Breast epithelium (tissue), 4 donors: ENCODE measurements at regions not wholly inside any gene's neighbourhood (a gene's known extent, or its start where the extent isn't known, plus 50 kb on each side); places are given as distances from the start of the nearest gene placed in this dataset.
A peak's percentile ranks its signal among the peaks of the same experiment; 100 is the strongest.

Experiments
- DNase-seq, 2 donors: peaks; one replicate each; pipeline ENCODE4 v3.0.0-alpha.2; 2019; ENCODE audit warnings: low spot score in 2 of 2
- H3K27ac ChIP-seq, 2 donors: fragments of 200-600 bp; sonication (generic) in 1 of 2; one replicate each; pipeline ENCODE4 v1.5.1; 2016 to 2019; ENCODE audit warnings: mild to moderate bottlenecking in 1 of 2
- H3K27me3 ChIP-seq, 2 donors: fragments of 200-600 bp; sonication (generic) in 1 of 2; one replicate each; pipeline versions ENCODE4 v1.5.1 to v1.6.0; 2017 to 2019; ENCODE audit warnings: control low read depth in 1 of 2, mild to moderate bottlenecking in 1 of 2
- H3K36me3 ChIP-seq: fragments of 200-600 bp; one replicate; pipeline ENCODE4 v1.5.1; 2019
- H3K4me1 ChIP-seq, 2 donors: fragments of 200-600 bp; sonication (generic); one replicate each; pipeline ENCODE4 v1.5.1; 2016 to 2019; ENCODE audit warnings: control low read depth in 1 of 2
- H3K4me3 ChIP-seq, 3 donors: fragments of 200-600 bp; sonication (generic); 1 replicate in 2 of 3; 2 replicates in 1 of 3; pipeline ENCODE4 v1.5.1; 2016 to 2019; ENCODE audit warnings: mild to moderate bottlenecking in 3 of 3, moderate library complexity in 2 of 3
- H3K9me3 ChIP-seq, 2 donors: fragments of 200-600 bp; sonication (generic) in 1 of 2; one replicate each; pipeline ENCODE4 v1.5.1; 2016 to 2019; ENCODE audit warnings: control low read depth in 1 of 2
- CTCF ChIP-seq, 3 donors: fragments of 450-650 bp; IDR thresholded peaks; one replicate each; pipeline ENCODE4 v1.5.1; 2016 to 2017; ENCODE audit warnings: antibody characterized with exemption in 3 of 3, mild to moderate bottlenecking in 3 of 3, moderate library complexity in 3 of 3
- POLR2A ChIP-seq: fragments of 450-650 bp; IDR thresholded peaks from one replicate; pipeline ENCODE4 v1.6.1; 2016; ENCODE audit warnings: antibody characterized with exemption, mild to moderate bottlenecking, moderate library complexity
- POLR2AphosphoS5 ChIP-seq, 3 donors: sonication (generic); formaldehyde crosslinking; IDR thresholded peaks; one replicate each; pipeline ENCODE4 v1.6.1; 2017; ENCODE audit warnings: antibody characterized with exemption in 3 of 3
- intact Hi-C: fragments of 100-400 bp; cut with DNase I; formaldehyde crosslinking; loops from one replicate; pipeline ENCODE4 v1.15.1; 2023; ENCODE audit warnings: low total_unique reads

- Histone ChIP-seq H3K4me1 (peaks cover 0 to 5% of the 10 kb centered on the region in 2 donors), H3K4me3 (no peak overlapping the region), H3K27ac (peak overlapping the region in 1 of 2 donors; percentile 25), H3K27me3 (no peaks in the 10 kb centered on the region), H3K36me3 (no peaks in the 10 kb centered on the region), H3K9me3 (no peaks in the 10 kb centered on the region)
- intact Hi-C loops: no loop called here
- DNase-seq: no peak
- no peak for TF ChIP-seq POLR2AphosphoS5 (IDR thresholded peaks at IDR 0.05)
- TF ChIP-seq CTCF (IDR thresholded peaks at IDR 0.05): no peak
- TF ChIP-seq POLR2A: no peak
These were observed 72.8 kb downstream of the RPUSD4 start for GRCh38 chr11:126138636-126139035.

GRCh38 chr11:126137136-126137535, 74.3 kb downstream of the RPUSD4 start:
- Histone ChIP-seq H3K4me3 (no peak overlapping the region), H3K36me3 (no peaks in the 10 kb centered on the region), H3K9me3 (no peaks in the 10 kb centered on the region), H3K4me1 (peaks cover 0 to 5% of the 10 kb centered on the region in 2 donors), H3K27ac (peak overlapping the region; percentile 42 to 71), H3K27me3 (no peaks in the 10 kb centered on the region)
- DNase-seq: no peak
- intact Hi-C loops: no loop called here
- TF ChIP-seq CTCF (IDR thresholded peaks at IDR 0.05) (no peak), POLR2AphosphoS5 (IDR thresholded peaks at IDR 0.05) (no peak), POLR2A (no peak)

GRCh38 chr11:126136507-126136906, 73.8 kb upstream of the CDON start:
- H3K27me3 ChIP-seq: no peaks in the 10 kb centered on the region
- H3K4me1 ChIP-seq: peaks cover 0 to 5% of the 10 kb centered on the region in 2 donors
- H3K27ac ChIP-seq: peak overlapping the region; percentile 57 to 76
- H3K4me3 ChIP-seq: no peak overlapping the region
- H3K9me3 ChIP-seq: no peaks in the 10 kb centered on the region
- no peak for TF ChIP-seq CTCF (IDR thresholded peaks at IDR 0.05)
- TF ChIP-seq POLR2AphosphoS5 (IDR thresholded peaks at IDR 0.05): peak; percentile 39 to 80 (median 77)
- no peaks in the 10 kb centered on the region for H3K36me3 ChIP-seq
- intact Hi-C loops: no loop called here
- peak in 1 of 2 donors; percentile 40 for DNase-seq

- intact Hi-C loops: no loop called here
- Histone ChIP-seq H3K36me3 (no peaks in the 10 kb centered on the region), H3K4me1 (no peaks in the 10 kb centered on the region), H3K9me3 (no peaks in the 10 kb centered on the region), H3K4me3 (no peak overlapping the region), H3K27ac (peak overlapping the region; percentile 57 to 76), H3K27me3 (no peaks in the 10 kb centered on the region)
- no peak for DNase-seq
- TF ChIP-seq POLR2AphosphoS5 (IDR thresholded peaks at IDR 0.05): no peak
- no peak for TF ChIP-seq CTCF (IDR thresholded peaks at IDR 0.05)
- TF ChIP-seq POLR2A: no peak
These were observed 72.8 kb upstream of the CDON start for GRCh38 chr11:126135235-126136176.

- DNase-seq: no peak
- Histone ChIP-seq H3K9me3 (no peaks in the 10 kb centered on the region), H3K27ac (no peak overlapping the region), H3K4me3 (no peak overlapping the region), H3K36me3 (no peaks in the 10 kb centered on the region), H3K27me3 (no peaks in the 10 kb centered on the region), H3K4me1 (no peaks in the 10 kb centered on the region)
- intact Hi-C loops: loop anchor here (1.0 kb wide), 1 partner anchor 49 kb away; no protein-coding TSS in a partner anchor
- TF ChIP-seq CTCF (IDR thresholded peaks at IDR 0.05) (no peak), POLR2A (no peak), POLR2AphosphoS5 (IDR thresholded peaks at IDR 0.05) (no peak)
These were observed 71.9 kb upstream of the CDON start for GRCh38 chr11:126134461-126135155.
